GM19351 (cell line): ENCODE measurements at regions not wholly inside any gene's neighbourhood (a gene's known extent, or its start where the extent isn't known, plus 50 kb on each side); places are given as distances from the start of the nearest gene placed in this dataset.
"Not testable (repeated sequence)": the region's sequence is repeated elsewhere in the genome, so short reads cannot be mapped to it uniquely, and the experiment has no call there.

Experiments
- ATAC-seq: cut with Tn5 transposase; IDR thresholded peaks from one replicate; pipeline ENCODE4 v1.9.1; 2021; ENCODE audit warnings: mild to moderate bottlenecking, moderate library complexity; ENCODE audit not compliant: unreplicated experiment

DNA sequence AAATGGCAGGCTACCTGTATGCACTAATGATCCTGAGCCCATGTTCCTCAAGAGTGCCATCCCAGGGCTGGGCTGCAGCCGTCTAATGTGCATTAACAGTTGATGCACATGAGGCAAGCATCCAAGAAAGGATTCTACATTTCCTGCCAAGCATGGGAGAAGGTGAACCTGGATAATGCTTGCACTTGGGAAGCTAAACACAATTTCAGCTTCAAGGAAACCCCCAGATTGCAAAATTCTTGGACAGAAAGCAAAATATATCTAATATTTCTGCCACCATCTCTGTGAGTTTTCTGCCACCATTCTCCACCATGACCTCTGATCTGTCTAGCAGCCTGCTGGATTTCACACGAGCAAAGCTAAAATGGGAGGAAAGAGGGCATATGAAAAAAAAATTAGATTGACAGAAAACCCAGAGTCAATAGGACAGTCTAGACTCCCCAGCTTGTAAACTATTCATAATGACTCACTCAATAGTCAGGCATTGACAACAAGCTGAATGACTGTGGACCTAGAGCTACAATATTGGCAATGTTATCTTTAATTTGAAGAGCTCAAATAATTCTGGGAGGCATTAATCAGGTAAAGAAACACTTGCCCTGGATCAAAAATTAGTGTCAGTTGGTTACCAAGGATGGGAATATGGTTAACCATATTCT lies 91.9 kb upstream of the BCL2L14 start:
- ATAC-seq, result no peak

- ATAC-seq, result no peak
These were observed 90.6 kb upstream of the BCL2L14 start for GRCh38 chr12:11980115-11980514.

GRCh38 chr12:11981121-11981733 lies 89.5 kb upstream of the BCL2L14 start:
- ATAC-seq, result peak; percentile 88

GRCh38 chr12:11984417-11984816 lies 86.3 kb upstream of the BCL2L14 start:
- no peak for ATAC-seq

DNA sequence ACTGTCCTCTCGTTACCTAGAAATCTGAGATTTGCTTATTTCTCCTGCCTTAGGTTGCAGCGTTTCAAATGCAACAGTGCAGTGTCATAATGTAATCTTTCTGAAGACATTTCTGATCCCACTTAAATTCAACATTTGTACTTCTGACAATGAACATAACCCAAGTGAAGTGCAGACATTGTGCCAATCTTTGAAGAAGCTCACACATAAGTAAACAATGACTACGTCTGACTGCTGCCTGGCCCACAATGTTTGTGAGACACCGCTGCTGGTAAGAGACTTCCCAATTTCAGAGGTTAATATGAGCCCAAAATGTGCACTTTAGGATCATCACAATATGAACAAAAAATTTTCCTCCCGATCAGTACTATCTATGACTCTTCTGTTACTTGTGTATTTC lies 84.6 kb upstream of the BCL2L14 start:
- no peak for ATAC-seq

- ATAC-seq, result no peak
These were observed 82.8 kb upstream of the BCL2L14 start for GRCh38 chr12:11987901-11988300.

DNA sequence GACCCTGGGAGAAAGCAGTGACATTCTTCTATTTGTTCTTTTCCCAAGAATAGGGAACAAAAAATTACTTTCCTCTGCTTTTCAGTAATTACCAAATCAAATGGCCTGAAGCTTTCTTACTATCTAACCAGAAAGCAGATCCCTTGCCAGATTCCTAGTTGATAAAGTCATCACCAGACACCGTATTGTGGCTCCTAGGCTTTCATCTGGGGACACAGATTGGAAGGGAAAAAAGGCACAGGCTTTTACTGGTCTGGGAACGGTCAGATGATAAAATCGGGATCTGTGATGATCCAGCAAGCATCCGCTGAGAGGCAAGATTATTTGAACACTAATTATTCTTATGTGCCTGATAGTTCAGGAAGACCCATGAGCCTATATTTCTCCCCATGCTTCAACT lies 79.1 kb upstream of the BCL2L14 start:
- no peak for ATAC-seq

- no peak for ATAC-seq
These were observed 78.2 kb upstream of the BCL2L14 start for GRCh38 chr12:11992515-11992914.

GRCh38 chr12:11998307-11998943 lies 72.3 kb upstream of the BCL2L14 start:
- ATAC-seq, result not testable (repeated sequence)

- no peak for ATAC-seq
These were observed 71.8 kb upstream of the BCL2L14 start for GRCh38 chr12:11998944-11999315.

DNA sequence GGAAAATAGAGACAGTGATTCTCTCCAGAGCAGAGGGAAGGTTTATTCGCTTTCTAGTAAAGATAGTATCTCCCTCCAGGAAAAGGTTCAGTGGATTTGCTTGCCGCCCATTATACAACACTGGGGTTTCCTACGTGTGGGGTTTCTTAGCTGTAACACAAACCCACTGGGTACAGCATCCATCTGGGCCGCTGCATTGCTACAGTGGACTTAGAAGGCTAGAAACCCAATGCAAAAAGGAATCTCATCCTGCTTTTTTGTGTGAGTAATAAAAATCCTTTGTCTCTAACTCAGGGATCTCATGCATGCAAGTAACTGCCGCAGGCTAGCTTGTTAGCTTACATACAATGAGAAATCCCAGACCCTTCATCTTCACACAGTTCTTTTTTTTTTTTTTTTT lies 67.1 kb upstream of the BCL2L14 start:
- ATAC-seq, result no peak

DNA sequence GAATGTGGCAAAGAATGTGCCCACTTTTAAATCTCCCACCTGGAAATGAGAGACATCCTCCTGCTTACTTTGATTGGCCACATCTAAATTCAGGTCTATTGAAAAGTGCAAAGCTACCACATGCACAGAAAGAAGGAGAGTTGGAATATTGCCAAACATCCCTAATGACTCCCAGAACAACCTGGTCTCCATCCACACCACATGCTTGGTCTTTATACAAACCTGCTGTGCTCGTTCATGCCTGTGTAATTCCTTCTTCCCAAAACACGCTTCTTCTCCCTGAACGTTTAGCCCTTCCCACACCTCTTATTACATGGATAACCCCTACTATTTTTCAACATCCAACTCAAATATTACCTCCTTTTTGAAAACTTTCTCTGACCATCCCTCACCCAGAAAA lies 66.2 kb upstream of the BCL2L14 start:
- ATAC-seq, result no peak

GRCh38 chr12:12007001-12007712 lies 63.6 kb upstream of the BCL2L14 start:
- peak; percentile 37 for ATAC-seq

DNA sequence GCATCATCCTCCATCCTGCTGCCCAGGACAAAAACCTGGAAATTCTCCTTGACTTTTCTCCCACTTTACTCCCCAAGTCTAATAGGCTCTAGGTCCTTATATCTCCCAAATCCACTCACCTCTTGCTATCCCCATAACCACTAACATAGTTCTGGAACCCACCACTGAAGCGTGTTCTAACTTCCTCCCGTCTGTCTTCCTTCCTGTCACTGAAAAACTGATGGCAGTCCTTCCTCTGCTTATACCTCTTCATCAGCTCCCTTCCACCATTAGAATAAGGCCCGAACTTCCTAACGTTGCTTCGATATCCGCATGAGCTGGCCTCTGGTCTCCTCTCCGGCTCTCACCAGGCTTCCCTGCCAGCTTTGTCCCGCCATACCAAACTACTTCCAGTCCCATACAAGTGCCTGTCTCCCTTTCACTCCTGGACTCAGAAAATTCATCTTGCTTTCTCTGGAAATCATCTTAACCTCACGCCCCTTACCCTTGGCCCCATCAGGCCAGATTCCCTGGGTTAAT lies 63.0 kb upstream of the BCL2L14 start:
- no peak for ATAC-seq

DNA sequence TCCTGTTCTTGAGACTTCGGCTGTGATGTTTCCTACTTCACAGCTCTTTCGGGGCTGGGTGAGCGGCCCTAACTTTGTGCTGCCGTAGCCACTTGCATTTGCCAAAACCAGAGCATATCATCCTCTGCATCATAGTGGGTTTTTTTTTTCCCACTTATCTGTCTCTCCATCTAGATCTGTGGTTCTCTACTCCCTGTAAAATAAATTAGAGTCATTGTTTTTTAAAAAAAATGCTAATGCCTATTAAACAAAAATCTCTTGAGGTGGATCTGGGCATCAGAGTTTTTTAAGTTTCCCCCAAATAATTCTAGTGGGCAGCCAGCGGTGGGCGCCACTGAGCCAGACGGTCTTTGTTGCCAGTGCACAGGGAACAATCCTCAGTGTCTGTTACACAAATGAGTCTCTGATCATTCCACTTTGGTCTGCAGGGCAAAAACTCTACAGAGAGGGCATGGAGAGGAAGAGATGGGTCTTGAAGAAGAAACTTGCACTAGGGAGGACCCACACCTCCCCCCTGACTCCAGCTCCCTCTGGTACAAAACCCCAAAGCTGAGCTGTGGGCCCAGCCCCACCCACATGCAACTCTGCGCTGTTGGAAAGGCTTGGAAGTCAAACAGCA lies 62.4 kb upstream of the BCL2L14 start:
- ATAC-seq, result no peak

GRCh38 chr12:12008931-12009611 lies 61.7 kb upstream of the BCL2L14 start:
- ATAC-seq, result peak; percentile 40

- ATAC-seq, result peak; percentile 2
These were observed 60.9 kb upstream of the BCL2L14 start for GRCh38 chr12:12009749-12010276.

DNA sequence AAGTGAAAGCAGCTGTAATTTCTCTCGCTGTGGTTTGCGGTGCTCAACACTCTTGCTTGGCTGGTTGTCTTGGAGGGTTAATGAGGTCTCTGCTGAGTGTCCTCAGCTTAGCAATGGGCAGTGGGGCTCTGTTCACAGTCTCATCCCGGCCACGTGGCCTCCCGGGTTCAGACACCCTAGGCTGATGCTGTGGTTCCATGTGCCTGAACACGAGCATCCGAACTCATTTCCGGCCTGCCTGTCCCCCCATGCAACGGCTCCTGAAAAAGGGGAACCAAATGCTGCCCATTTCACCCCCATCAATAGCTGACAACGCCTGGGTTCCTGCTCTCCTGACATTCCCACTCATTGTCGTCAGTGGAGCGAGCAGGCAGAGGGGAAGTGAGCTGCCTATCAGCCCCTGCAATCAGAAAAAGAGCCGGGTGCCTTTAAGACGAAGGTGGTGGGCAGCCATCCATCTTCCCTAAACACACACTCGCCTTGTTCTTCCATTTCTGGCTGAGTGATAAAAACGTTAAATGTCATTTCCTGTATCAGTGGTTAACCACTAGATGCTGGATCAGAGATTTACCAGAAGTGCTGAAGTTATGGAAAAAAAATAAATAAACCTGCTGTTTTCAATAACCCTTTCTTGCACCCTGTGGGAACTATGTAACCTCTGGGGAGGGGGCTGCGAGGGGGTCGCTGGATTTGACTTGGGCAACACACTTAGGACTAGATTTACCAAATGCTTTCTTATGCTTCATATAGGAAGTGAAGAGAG lies 60.3 kb upstream of the BCL2L14 start:
- ATAC-seq, result peak; percentile 44

GRCh38 chr12:12011880-12012260 lies 58.9 kb upstream of the BCL2L14 start:
- ATAC-seq, result no peak
